SU-DHL-6 (cell line): ENCODE measurements at regions not wholly inside any gene's neighbourhood (a gene's known extent, or its start where the extent isn't known, plus 50 kb on each side); places are given as distances from the start of the nearest gene placed in this dataset.

Experiments
- EZH2phosphoT487 ChIP-seq: fragments of 200-600 bp; sonication (generic), shearing (Covaris generic); conservative IDR thresholded peaks from 2 replicates; pipeline ENCODE4 v1.6.1; 2018; ENCODE audit warnings: mild to moderate bottlenecking, antibody characterized with exemption, low read length, moderate library complexity, mixed read lengths
- TF ChIP-seq, protein P1 (sequence below): fragments of 200-600 bp; sonication (generic); IDR thresholded peaks from one replicate; pipeline ENCODE4 v1.5.1; 2017; ENCODE audit warnings: antibody characterized with exemption, mild to moderate bottlenecking, low read length, moderate library complexity; ENCODE audit not compliant: insufficient read depth, poor library complexity, severe bottlenecking

DNA sequence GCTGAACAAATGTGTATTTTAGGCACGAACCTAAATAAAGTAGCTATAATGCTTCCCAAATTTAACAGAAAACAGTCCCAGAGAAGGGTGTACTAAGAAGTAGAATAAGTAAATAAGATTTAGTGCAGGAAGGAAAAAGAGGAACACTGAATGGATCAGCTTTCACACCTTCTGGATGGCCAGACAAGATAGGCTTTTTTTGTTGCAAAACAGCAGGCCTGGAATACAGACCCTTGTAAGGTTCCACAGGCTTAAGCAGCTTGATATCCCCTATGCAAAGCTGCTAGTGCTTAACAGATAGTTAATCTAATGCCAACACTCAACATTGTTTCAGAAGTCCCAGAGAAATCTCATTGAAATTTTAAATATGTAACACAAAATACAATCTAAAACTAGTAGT is 328.1 kb upstream of the STEAP1 start:
- TF ChIP-seq, protein P1, sequence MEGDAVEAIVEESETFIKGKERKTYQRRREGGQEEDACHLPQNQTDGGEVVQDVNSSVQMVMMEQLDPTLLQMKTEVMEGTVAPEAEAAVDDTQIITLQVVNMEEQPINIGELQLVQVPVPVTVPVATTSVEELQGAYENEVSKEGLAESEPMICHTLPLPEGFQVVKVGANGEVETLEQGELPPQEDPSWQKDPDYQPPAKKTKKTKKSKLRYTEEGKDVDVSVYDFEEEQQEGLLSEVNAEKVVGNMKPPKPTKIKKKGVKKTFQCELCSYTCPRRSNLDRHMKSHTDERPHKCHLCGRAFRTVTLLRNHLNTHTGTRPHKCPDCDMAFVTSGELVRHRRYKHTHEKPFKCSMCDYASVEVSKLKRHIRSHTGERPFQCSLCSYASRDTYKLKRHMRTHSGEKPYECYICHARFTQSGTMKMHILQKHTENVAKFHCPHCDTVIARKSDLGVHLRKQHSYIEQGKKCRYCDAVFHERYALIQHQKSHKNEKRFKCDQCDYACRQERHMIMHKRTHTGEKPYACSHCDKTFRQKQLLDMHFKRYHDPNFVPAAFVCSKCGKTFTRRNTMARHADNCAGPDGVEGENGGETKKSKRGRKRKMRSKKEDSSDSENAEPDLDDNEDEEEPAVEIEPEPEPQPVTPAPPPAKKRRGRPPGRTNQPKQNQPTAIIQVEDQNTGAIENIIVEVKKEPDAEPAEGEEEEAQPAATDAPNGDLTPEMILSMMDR: no peak
- no peak for TF ChIP-seq EZH2phosphoT487
